HG02623 (cell line): ENCODE measurements at regions not wholly inside any gene's neighbourhood (a gene's known extent, or its start where the extent isn't known, plus 50 kb on each side); places are given as distances from the start of the nearest gene placed in this dataset.
"Not testable (repeated sequence)": the region's sequence is repeated elsewhere in the genome, so short reads cannot be mapped to it uniquely, and the experiment has no call there.

ENCODE experiments used
- ATAC-seq: cut with Tn5 transposase; IDR thresholded peaks from one replicate; pipeline ENCODE4 v1.9.1; 2021; ENCODE audit warnings: moderate library complexity; ENCODE audit not compliant: unreplicated experiment

DNA sequence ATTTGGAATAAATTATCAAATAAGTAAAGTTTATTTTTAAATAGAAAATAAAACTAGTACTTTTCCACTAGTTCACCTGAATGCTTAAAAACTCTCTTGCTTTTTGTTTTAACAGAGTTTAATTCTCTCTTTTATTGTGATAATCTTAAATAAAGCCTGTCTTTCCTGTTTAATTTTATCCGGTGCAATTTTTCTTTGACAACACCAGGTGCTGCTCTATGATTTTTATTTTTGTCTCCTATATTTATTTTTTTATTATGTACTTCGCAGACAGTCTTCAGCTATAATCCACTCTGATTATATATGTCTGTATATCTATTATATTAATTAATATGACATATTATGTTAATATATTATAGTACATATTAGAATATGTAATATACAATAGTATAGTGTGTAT, 1293.0 kb upstream of the EPHA6 start:
- ATAC-seq: no peak

DNA sequence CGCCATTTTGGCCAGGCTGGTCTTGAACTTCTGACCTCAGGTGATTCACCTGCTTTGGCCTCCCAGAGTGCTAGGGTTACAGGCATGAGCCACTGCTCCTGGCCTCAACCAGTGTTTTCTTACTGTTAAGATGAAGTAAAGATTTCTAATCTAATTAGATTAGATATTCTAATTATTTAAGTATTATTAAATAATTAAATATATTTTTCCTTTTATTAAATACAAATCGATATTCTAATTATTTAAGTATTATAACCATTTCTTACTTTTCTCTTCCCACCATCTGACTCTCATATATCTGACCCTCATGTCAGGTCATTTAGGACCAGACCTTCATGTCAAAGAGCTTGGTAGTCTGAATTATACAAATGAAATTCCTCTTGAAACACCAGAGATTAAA, 1291.9 kb upstream of the EPHA6 start:
- ATAC-seq: no peak

DNA sequence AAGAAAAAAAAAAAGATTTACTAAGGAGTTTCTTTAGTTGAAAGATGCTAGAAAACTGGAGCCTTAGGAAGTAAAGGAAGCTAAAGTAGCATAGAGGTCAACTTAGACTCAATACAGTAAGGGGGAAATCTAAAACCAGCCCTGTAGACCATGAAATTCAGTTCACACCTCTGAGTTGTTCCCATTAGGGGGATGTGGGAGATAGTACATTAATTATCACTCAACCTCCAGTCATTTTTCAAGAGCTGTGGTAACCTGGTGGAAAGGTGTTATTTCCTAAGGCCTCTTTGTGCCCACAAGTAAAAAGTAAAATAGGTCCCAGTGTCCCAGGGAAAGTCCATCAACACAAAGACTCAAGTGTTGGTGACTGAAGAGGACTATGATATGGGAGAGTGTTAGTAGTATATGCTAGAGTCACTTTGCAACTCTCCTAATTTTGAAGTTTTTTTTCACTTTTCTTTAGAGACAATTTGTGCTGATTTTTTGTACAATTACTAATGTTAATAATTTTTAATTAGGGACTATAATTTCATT, 1274.4 kb upstream of the EPHA6 start:
- ATAC-seq: no peak

DNA sequence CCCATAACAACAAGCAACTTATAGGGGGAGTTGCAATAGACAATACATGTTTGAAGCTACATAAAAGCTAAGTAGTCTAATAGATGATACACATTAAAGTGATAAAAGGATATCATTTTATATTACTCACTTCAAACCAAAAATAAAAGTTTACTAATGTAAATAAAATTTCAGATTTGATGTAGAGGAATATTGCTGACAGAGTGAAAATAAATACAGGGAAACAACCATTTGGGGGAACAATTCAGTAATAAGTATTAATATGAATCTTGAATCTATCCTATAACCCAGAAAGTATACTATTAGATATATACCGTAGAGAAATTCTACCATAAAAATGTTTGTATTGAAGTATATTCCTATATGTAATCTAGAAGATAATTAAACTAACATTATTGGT, 1248.9 kb upstream of the EPHA6 start:
- ATAC-seq: no peak

GRCh38 chr3:95567346-95567745, 1247.0 kb upstream of the EPHA6 start:
- no peak for ATAC-seq

DNA sequence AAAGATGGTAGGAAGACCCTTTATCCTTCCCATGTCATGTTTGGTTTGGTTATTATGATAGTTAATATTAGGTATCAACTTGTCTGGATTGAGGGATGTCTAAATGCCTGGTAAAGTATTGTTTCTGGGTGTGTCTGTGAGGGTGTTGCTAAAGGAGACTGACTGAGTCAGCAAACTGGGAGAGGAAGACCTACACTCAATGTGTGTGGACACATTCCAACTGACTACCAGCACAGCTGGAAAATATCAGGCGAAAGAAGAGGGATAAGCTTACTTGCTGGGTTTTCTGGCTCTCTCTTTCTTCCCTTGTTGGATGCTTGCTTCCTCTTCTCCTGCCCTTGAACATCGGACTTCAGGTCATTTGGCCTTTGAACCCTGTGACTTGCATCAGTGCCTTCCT, 1227.6 kb upstream of the EPHA6 start:
- ATAC-seq: no peak

DNA sequence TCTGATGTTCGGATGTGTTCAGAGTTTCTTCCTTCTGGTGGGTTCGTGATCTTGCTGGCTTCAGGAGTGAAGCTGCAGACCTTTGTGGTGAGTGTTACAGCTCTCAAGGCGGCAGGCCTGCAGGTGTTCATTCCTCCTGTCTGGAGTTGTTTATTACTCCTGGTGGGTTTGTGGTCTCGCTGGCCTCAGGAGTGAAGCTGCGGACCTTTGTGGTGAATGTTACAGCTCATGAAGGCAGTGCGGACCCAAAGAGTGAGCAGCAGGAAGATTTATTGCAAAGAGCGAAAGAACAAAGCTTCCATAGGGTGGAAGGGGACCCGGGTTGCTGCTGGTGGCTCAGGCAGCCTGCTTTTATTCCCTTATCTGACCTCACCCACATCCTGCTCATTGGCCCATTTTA, 1226.8 kb upstream of the EPHA6 start:
- ATAC-seq: not testable (repeated sequence)

GRCh38 chr3:95588473-95588872, 1225.9 kb upstream of the EPHA6 start:
- no peak for ATAC-seq

DNA sequence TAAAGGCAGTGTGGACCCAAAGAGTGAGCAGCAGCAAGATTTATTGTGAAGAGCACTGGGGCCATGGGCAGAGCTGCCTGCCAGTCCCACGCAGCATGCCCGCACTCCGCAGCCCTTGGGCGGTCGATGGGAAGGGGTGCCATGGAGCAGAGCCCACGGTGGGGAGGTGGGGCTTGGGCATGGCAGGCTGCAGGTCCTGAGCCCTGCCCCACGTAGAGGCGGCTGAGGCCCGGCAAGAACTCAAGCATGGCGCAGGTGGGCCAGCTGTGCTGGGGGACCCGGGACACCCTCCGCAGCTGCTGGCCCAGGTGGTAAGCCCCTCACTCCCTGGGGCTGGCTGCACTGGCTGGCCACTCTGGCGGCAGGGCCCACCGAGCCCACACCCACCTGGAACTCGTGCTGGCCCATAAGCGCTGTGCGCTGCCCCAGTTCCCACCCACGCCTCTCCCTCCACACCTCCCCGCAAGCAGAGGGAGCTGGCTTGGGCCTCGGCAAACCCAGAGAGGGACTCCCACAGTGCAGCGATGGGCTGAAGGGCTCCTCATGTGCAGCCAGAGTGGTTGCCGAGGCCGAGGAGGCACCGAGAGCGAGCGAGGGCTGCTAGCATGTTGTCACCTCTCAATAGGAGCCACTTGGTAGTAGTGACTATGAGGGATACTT, 1218.8 kb upstream of the EPHA6 start:
- no peak for ATAC-seq

- no peak for ATAC-seq
Measured at GRCh38 chr3:95607926-95608325, 1206.5 kb upstream of the EPHA6 start.

GRCh38 chr3:95609411-95609810, 1205.0 kb upstream of the EPHA6 start:
- ATAC-seq: no peak

GRCh38 chr3:95612611-95613010, 1201.8 kb upstream of the EPHA6 start:
- ATAC-seq: no peak

GRCh38 chr3:95613993-95614392, 1200.4 kb upstream of the EPHA6 start:
- no peak for ATAC-seq

DNA sequence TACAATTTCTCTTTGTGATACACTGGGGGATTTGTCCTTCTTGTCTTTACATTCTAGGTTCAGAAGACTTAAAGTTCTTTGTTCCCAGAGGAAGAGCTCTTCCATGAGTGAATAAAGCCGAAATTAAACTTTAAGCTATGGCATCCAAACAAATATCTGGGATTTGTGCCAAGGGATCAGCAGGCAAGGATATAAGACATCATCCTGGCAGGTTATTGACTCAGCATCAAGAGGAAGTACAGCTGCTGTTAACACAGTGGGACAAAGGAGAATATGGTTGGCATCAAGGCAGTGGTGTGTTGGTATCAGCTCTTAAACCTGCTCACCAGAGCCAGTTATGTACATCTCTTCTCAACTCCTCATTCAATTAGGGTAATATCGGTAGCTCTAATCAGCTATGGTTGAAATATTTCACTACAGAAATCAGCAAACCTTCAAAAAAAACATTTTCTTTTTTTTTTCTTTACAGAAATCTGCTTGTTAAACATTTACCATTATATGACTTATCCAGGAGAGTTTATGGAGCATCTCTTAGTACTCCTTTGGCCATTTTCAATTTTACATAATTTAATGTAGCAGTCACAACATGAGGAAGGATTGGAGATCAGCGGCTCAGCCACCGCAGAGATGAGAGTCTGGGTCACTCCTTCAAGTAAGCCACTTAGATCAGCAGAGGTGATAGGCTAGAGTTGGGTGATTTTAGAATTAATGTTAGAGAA, 1198.6 kb upstream of the EPHA6 start:
- ATAC-seq: no peak

DNA sequence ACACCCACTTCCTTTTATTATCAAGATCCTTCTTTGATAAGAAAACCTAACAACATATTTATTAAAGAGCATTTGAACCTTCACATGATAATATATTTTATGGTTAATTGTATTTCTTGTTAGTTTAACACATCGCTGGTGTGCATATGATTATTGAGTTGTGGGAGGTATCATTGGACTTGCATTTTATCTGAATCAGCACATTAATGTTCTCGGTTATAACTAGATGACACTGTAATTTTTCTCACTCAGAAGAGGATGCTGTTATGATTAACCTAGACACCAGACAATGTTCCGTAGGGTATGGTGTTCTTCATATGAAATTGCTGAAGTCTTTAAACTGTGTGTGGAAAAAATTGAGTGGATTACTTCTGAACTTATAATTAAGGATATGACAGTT, 1188.3 kb upstream of the EPHA6 start:
- ATAC-seq: no peak

GRCh38 chr3:95627293-95627692, 1187.1 kb upstream of the EPHA6 start:
- ATAC-seq: no peak

GRCh38 chr3:95627697-95628096, 1186.7 kb upstream of the EPHA6 start:
- ATAC-seq: no peak

- no peak for ATAC-seq
Measured at GRCh38 chr3:95629802-95630201, 1184.6 kb upstream of the EPHA6 start.

GRCh38 chr3:95645291-95645690, 1169.1 kb upstream of the EPHA6 start:
- ATAC-seq: no peak

DNA sequence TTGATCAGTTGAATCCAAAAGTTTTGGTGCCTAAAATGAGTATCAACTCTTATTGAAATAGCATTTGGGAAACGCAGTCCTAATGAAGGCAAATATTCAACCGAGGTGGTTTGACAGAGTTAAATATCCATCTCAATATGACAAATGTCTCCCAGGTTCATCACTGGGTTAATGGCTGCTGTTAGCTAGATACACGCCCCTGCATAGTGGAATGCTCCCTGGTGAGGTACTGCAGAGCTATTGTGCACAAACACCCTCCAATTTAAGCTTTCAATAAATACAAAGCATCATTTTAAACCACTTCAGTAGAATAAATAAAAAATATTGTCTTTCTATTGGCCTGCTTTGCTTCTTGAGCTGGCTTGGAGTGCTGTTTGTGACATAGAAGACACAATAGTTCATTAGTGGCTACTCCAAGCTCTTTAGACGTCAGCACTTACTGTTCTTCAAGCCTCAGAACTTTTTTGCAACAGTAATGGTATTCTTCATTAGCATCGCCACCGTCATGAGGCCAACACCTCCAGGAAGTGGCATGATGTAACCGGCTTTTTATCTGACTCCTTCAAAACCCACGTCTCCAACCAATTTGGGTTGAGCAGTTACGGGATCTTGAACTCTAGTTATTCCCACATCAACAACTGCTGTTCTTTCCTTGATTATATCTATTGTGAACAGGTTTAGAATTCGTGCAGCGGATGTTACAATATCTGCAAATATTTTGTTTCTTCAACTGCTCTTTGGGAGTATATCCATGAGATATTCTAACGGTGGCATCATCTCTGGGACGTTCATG, 1159.6 kb upstream of the EPHA6 start:
- no peak for ATAC-seq

DNA sequence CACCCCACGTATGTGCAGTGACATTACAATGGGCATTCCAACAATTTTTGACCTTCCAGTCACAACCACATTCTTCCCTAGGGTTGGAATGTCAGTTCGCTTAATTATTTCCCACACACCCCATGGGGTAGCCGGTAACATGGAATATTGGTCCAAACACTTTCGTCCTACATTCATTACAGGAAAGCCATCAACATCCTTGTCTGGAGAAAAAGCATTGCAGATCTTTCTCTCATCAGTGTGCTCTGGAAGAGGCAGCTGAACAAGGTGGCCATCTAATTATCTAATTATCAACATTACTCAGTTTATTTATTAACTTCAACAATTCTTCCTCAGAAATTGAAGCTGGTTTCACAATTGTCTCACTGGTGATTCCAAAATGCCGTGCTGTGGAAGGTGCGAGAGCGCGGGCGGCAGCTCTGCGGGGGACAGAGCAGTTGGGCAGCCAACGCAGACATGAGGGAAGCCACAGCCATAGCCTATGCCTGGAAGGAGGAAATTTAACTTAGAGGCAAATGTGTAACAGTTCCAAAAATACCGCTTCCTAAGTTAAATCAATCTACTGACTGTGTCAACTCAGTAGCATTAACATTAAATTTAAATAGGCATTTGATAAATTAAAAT, 1158.9 kb upstream of the EPHA6 start:
- no peak for ATAC-seq
